Vagina (tissue), 2 donors: ENCODE measurements at regions not wholly inside any gene's neighbourhood (a gene's known extent, or its start where the extent isn't known, plus 50 kb on each side); places are given as distances from the start of the nearest gene placed in this dataset.
"Not testable (repeated sequence)": the region's sequence is repeated elsewhere in the genome, so short reads cannot be mapped to it uniquely, and the experiment has no call there.

Experiments
- POLR2A ChIP-seq, 2 donors: fragments of 450-650 bp; IDR thresholded peaks; one replicate each; pipeline ENCODE4 v1.6.1; 2017; ENCODE audit warnings: antibody characterized with exemption in 2 of 2, mild to moderate bottlenecking in 2 of 2, moderate library complexity in 2 of 2
- TF ChIP-seq, protein P1 (sequence below), 3 experiments: fragments of 450-650 bp in 2 of 3; fragments of 200-600 bp in 1 of 3; sonication (generic) in 1 of 3; IDR thresholded peaks; one replicate each; pipeline ENCODE4 v1.5.1; 2017 to 2019; ENCODE audit warnings: antibody characterized with exemption in 3 of 3, mild to moderate bottlenecking in 2 of 3, moderate library complexity in 2 of 3

- TF ChIP-seq, protein P1, sequence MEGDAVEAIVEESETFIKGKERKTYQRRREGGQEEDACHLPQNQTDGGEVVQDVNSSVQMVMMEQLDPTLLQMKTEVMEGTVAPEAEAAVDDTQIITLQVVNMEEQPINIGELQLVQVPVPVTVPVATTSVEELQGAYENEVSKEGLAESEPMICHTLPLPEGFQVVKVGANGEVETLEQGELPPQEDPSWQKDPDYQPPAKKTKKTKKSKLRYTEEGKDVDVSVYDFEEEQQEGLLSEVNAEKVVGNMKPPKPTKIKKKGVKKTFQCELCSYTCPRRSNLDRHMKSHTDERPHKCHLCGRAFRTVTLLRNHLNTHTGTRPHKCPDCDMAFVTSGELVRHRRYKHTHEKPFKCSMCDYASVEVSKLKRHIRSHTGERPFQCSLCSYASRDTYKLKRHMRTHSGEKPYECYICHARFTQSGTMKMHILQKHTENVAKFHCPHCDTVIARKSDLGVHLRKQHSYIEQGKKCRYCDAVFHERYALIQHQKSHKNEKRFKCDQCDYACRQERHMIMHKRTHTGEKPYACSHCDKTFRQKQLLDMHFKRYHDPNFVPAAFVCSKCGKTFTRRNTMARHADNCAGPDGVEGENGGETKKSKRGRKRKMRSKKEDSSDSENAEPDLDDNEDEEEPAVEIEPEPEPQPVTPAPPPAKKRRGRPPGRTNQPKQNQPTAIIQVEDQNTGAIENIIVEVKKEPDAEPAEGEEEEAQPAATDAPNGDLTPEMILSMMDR (IDR thresholded peaks at IDR 0.05), result not testable (repeated sequence)
- not testable (repeated sequence) for TF ChIP-seq POLR2A (IDR thresholded peaks at IDR 0.05)
Observed at GRCh38 chr15:44862866-44863265, 93.6 kb upstream of the TERB2 start.
